Endothelial cell of umbilical vein (primary cell): ENCODE measurements at regions not wholly inside any gene's neighbourhood (a gene's known extent, or its start where the extent isn't known, plus 50 kb on each side); places are given as distances from the start of the nearest gene placed in this dataset.

ENCODE experiments used
- BruUV-seq: library from RNA; stranded (reverse); fragments of 400-500 nt; replicated peaks from 2 replicates; lab custom pipeline; 2021; lab: Mats Ljungman, UMichigan
- CTCF ChIA-PET: fragments of 300-600, 350-600 bp; sonication (Branson Sonifier 250); formaldehyde crosslinking; loops from one replicate; lab custom pipeline; 2021; ENCODE audit warnings: antibody characterized with exemption, inconsistent platforms; lab: Charles Lee
- POLR2A ChIA-PET: fragments of 300-600, 350-600 bp; sonication (Branson Sonifier 250); formaldehyde crosslinking; loops from one replicate; lab custom pipeline; 2021; ENCODE audit warnings: antibody characterized with exemption, inconsistent platforms; lab: Charles Lee
- DNase-seq: peaks from one replicate; pipeline ENCODE4 v3.0.0-alpha.2; 2011; ENCODE audit warnings: low read depth, low spot score
- FAIRE-seq: peaks from 2 replicates; lab custom pipeline; 2011; peaks lifted over from hg19 to GRCh38; lab: Jason Lieb, UNC
- H2AFZ ChIP-seq: 2 replicates; pipeline ENCODE4 v1.6.0; 2012; ENCODE audit warnings: low read depth, low read length, control low read depth, inconsistent platforms
- H3K27ac ChIP-seq: 2 replicates; pipeline ENCODE4 v1.5.1; 2011; ENCODE audit warnings: low read depth, mild to moderate bottlenecking, control low read depth, low read length, moderate library complexity; ENCODE audit not compliant: insufficient read depth
- H3K27me3 ChIP-seq, 2 experiments: 2 replicates each; pipeline versions ENCODE4 v1.6.0 to v1.6.1; 2011; ENCODE audit warnings: low read length in 2 of 2, mixed read lengths in 1 of 2; ENCODE audit not compliant: control insufficient read depth in 2 of 2, insufficient read depth in 2 of 2
- H3K36me3 ChIP-seq, 2 experiments: 2 replicates in 1 of 2; 3 replicates in 1 of 2; pipeline ENCODE4 v1.5.1; 2011; ENCODE audit warnings: low read length in 2 of 2, mild to moderate bottlenecking in 1 of 2, moderate library complexity in 1 of 2; ENCODE audit not compliant: control insufficient read depth in 2 of 2, insufficient read depth in 2 of 2; ENCODE audit errors: extremely low read depth in 1 of 2
- H3K4me1 ChIP-seq: 3 replicates; pipeline ENCODE4 v1.5.1; 2011; ENCODE audit warnings: mild to moderate bottlenecking, low read length; ENCODE audit not compliant: control insufficient read depth, insufficient read depth; ENCODE audit errors: extremely low read depth
- H3K4me2 ChIP-seq: 2 replicates; pipeline ENCODE4 v1.6.1; 2011; ENCODE audit warnings: low read length, control low read depth, mixed read lengths; ENCODE audit not compliant: insufficient read depth
- H3K4me3 ChIP-seq, 3 experiments: fragments of 200-600 bp in 1 of 3; sonication (generic), shearing (Covaris generic) in 1 of 3; replicated peaks in 1 of 3; 2 replicates each; pipeline ENCODE4 v1.5.1; 2011 to 2016; ENCODE audit warnings: control low read depth in 3 of 3, low read length in 3 of 3, mild to moderate bottlenecking in 2 of 3, inconsistent platforms in 1 of 3, low read depth in 1 of 3, moderate library complexity in 1 of 3; ENCODE audit not compliant: insufficient read depth in 1 of 3
- H3K79me2 ChIP-seq: 2 replicates; pipeline ENCODE4 v1.6.0; 2012; ENCODE audit warnings: low read length, inconsistent platforms; ENCODE audit not compliant: control insufficient read depth, insufficient read depth
- H3K9ac ChIP-seq: replicated peaks from 2 replicates; pipeline ENCODE3; 2011; ENCODE audit warnings: low read length, control low read depth; ENCODE audit not compliant: insufficient read depth; ENCODE audit errors: extremely low read depth
- H3K9me1 ChIP-seq: replicated peaks from 3 replicates; pipeline ENCODE4 v1.6.0; 2011; ENCODE audit warnings: mild to moderate bottlenecking, low read length; ENCODE audit not compliant: control insufficient read depth, insufficient read depth; ENCODE audit errors: extremely low read depth
- H3K9me3 ChIP-seq: replicated peaks from 2 replicates; pipeline ENCODE4 v1.5.1; 2012; ENCODE audit warnings: low read length, inconsistent platforms; ENCODE audit not compliant: control insufficient read depth, insufficient read depth
- H4K20me1 ChIP-seq: replicated peaks from 2 replicates; pipeline ENCODE3; 2011; ENCODE audit warnings: mild to moderate bottlenecking, low read length; ENCODE audit not compliant: control insufficient read depth, insufficient read depth; ENCODE audit errors: extremely low read depth
- EZH2 ChIP-seq: IDR thresholded peaks from 2 replicates; pipeline ENCODE4 v1.6.1; 2012; ENCODE audit warnings: borderline replicate concordance, low read depth, mild to moderate bottlenecking, moderate library complexity, low read length, inconsistent platforms; ENCODE audit not compliant: severe bottlenecking
- FOS ChIP-seq: IDR thresholded peaks from 2 replicates; pipeline ENCODE4 v1.6.1; 2011; ENCODE audit warnings: mild to moderate bottlenecking, low read length, moderate library complexity, borderline replicate concordance; ENCODE audit not compliant: insufficient read depth
- GATA2 ChIP-seq: IDR thresholded peaks from 2 replicates; pipeline ENCODE4 v1.7.0; 2011; ENCODE audit warnings: low read depth, mild to moderate bottlenecking, moderate library complexity, mixed read lengths, low read length; ENCODE audit not compliant: insufficient read length, insufficient read depth
- JUN ChIP-seq: IDR thresholded peaks from 2 replicates; pipeline ENCODE4 v1.6.1; 2011; ENCODE audit warnings: borderline replicate concordance, low read depth; ENCODE audit not compliant: insufficient read length, insufficient read depth
- MYC ChIP-seq: IDR thresholded peaks from one replicate; pipeline ENCODE4 v1.6.1; 2011; ENCODE audit warnings: mild to moderate bottlenecking, low read depth, low read length
- POLR2A ChIP-seq: IDR thresholded peaks from 2 replicates; pipeline ENCODE4 v1.6.1; 2012; ENCODE audit warnings: low read depth, mild to moderate bottlenecking, control low read depth, low read length
- POLR2AphosphoS5 ChIP-seq: IDR thresholded peaks from 2 replicates; pipeline ENCODE4 v1.6.1; 2012; ENCODE audit warnings: low read depth, mild to moderate bottlenecking, control low read depth, low read length, moderate library complexity; ENCODE audit not compliant: insufficient read depth
- dilution Hi-C: fragments of 300-500 bp; cut with MboI; formaldehyde crosslinking; loops from one replicate; pipeline ENCODE4 v1.15.0; 2019; ENCODE audit warnings: low sequenced_read_pairs; ENCODE audit not compliant: extremely low pct_ligation_motif_present
- intact Hi-C: fragments of 100-400 bp; cut with micrococcal nuclease; formaldehyde crosslinking; loops from one replicate; pipeline ENCODE4 v1.10.0; 2022
- TF ChIP-seq, protein P1 (sequence below), 2 donors: IDR thresholded peaks; 1 replicate in 1 of 2; 2 replicates in 1 of 2; pipeline ENCODE4 v1.5.1; 2011; ENCODE audit warnings: low read length in 2 of 2, mild to moderate bottlenecking in 2 of 2, moderate library complexity in 2 of 2, control low read depth in 1 of 2, inconsistent platforms in 1 of 2, low read depth in 1 of 2; ENCODE audit not compliant: insufficient read depth in 1 of 2; ENCODE audit errors: extremely low read depth in 1 of 2
- TF ChIP-seq, protein P2 (sequence below): IDR thresholded peaks from 2 replicates; pipeline ENCODE4 v1.6.1; 2011; ENCODE audit not compliant: insufficient read depth, insufficient read length

DNA sequence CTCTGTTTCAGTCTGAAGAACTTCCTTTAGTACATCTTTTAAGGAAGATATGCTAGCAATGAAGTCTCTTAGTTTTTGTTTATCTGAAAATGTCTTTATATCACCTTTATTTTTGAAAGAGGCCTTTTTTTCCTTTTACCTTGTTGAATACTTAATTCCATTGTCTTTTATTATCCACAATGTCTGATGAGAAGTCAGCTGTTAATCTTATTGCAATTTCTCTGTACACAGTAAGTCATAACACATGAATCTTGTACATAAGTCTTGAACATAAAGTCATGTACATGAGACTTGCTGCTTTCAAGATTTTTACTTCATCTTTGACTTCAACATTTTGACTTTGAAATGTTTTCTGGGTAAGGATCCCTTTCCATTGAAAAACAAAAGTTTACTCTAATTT is 424.3 kb upstream of the ATP10A start:
- no peaks in the 10 kb centered on the region for H3K27me3 ChIP-seq
- no peak overlapping the region for H3K4me3 ChIP-seq
- ChIA-PET CTCF (no interaction called here), POLR2A (no interaction called here)
- no peaks in the 10 kb centered on the region for H3K36me3 ChIP-seq
- H3K9me3 ChIP-seq, result peaks cover 9% of the 10 kb centered on the region
- no peak overlapping the region for H3K4me2 ChIP-seq
- TF ChIP-seq FOS, result no peak
- TF ChIP-seq, protein P1, sequence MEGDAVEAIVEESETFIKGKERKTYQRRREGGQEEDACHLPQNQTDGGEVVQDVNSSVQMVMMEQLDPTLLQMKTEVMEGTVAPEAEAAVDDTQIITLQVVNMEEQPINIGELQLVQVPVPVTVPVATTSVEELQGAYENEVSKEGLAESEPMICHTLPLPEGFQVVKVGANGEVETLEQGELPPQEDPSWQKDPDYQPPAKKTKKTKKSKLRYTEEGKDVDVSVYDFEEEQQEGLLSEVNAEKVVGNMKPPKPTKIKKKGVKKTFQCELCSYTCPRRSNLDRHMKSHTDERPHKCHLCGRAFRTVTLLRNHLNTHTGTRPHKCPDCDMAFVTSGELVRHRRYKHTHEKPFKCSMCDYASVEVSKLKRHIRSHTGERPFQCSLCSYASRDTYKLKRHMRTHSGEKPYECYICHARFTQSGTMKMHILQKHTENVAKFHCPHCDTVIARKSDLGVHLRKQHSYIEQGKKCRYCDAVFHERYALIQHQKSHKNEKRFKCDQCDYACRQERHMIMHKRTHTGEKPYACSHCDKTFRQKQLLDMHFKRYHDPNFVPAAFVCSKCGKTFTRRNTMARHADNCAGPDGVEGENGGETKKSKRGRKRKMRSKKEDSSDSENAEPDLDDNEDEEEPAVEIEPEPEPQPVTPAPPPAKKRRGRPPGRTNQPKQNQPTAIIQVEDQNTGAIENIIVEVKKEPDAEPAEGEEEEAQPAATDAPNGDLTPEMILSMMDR (IDR thresholded peaks at IDR 0.05; ENCODE audit: extremely low read depth in 1 of 2, insufficient read depth in 1 of 2, low read depth in 1 of 2, low read length in 2 of 2), result no peak
- no peak for TF ChIP-seq POLR2AphosphoS5
- TF ChIP-seq GATA2, result no peak
- no peak for TF ChIP-seq MYC
- TF ChIP-seq, protein P2, sequence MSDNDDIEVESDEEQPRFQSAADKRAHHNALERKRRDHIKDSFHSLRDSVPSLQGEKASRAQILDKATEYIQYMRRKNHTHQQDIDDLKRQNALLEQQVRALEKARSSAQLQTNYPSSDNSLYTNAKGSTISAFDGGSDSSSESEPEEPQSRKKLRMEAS, result no peak
- no peak for TF ChIP-seq POLR2A
- no peak for TF ChIP-seq JUN
- TF ChIP-seq EZH2, result no peak
- DNase-seq (no peak), FAIRE-seq (no peak)
- intact Hi-C loops, result no loop called here
- no peak overlapping the region for H3K9ac ChIP-seq
- no peak overlapping the region for H3K27ac ChIP-seq
- H3K79me2 ChIP-seq, result no peaks in the 10 kb centered on the region
- H2AFZ ChIP-seq, result no peak overlapping the region
- no peaks in the 10 kb centered on the region for H4K20me1 ChIP-seq
- no peaks in the 10 kb centered on the region for H3K9me1 ChIP-seq
- no TSS peak for BruUV-seq
- dilution Hi-C loops, result no loop called here
- H3K4me1 ChIP-seq, result no peaks in the 10 kb centered on the region
